A549 (cell line): ENCODE measurements at regions not wholly inside any gene's neighbourhood (a gene's known extent, or its start where the extent isn't known, plus 50 kb on each side); places are given as distances from the start of the nearest gene placed in this dataset.
A peak's percentile ranks its signal among the peaks of the same experiment; 100 is the strongest.
"Not testable (repeated sequence)": the region's sequence is repeated elsewhere in the genome, so short reads cannot be mapped to it uniquely, and the experiment has no call there.

ENCODE experiments used
- ATAC-seq, 2 experiments: fragments of 200-7000 bp in 1 of 2; fragments of >200 bp in 1 of 2; cut with Nextera tagmentation in 1 of 2; cut with Tn5 transposase in 1 of 2; 3 replicates each; pipeline versions ENCODE4 v1.8.0 to v1.9.1; 2018 to 2020; ENCODE audit warnings: mild to moderate bottlenecking in 1 of 2, moderate library complexity in 1 of 2
- CTCF ChIA-PET: fragments of 300-600 bp; sonication (Branson Sonifier 250); formaldehyde crosslinking; extraction: SDS; loops from one replicate; lab custom pipeline; 2021; ENCODE audit warnings: antibody characterized with exemption, inconsistent platforms; lab: Yijun Ruan, JAX
- POLR2A ChIA-PET: fragments of 350-600 bp; formaldehyde crosslinking; extraction: SDS; loops from one replicate; lab custom pipeline; 2021; ENCODE audit warnings: antibody characterized with exemption, inconsistent platforms; lab: Yijun Ruan, JAX
- DNase-seq, 2 experiments: peaks; one replicate each; pipeline versions ENCODE4 v3.0.0 to v3.0.0-alpha.2; 2011 to 2016; ENCODE audit warnings: low read depth in 1 of 2, low spot score in 1 of 2
- FAIRE-seq: peaks from 2 replicates; lab custom pipeline; 2011; peaks lifted over from hg19 to GRCh38; lab: Jason Lieb, UNC
- H3K27ac ChIP-seq, 2 experiments: fragments of >200 bp; sonication (Bioruptor Twin); formaldehyde crosslinking; 3 replicates each; pipeline ENCODE4 v1.5.1; 2016 to 2017
- H3K4me1 ChIP-seq: fragments of >200 bp; sonication (Bioruptor Twin); formaldehyde crosslinking; 3 replicates; pipeline ENCODE4 v1.6.1; 2016
- H3K4me2 ChIP-seq: fragments of >200 bp; sonication (Bioruptor Twin); formaldehyde crosslinking; 3 replicates; pipeline ENCODE4 v1.6.1; 2016
- H3K4me3 ChIP-seq: fragments of >200 bp; sonication (Bioruptor Twin); formaldehyde crosslinking; 3 replicates; pipeline ENCODE4 v1.5.1; 2016
- H3K9me3 ChIP-seq: fragments of >200 bp; sonication (Bioruptor Twin); formaldehyde crosslinking; 3 replicates; pipeline ENCODE4 v1.6.1; 2016
- CTCF ChIP-seq: fragments of >200 bp; sonication (Bioruptor Twin); formaldehyde crosslinking; IDR thresholded peaks from 3 replicates; pipeline ENCODE4 v1.5.1; 2016
- EHMT2 ChIP-seq: fragments of 200-600 bp; sonication (generic); IDR thresholded peaks from 2 replicates; pipeline ENCODE4 v1.6.1; 2016; ENCODE audit warnings: antibody characterized with exemption, low read depth, mild to moderate bottlenecking, moderate library complexity
- MAFK ChIP-seq: fragments of 450-650 bp; IDR thresholded peaks from 2 replicates; pipeline ENCODE4 v1.6.1; 2014; ENCODE audit not compliant: partially characterized antibody
- RAD21 ChIP-seq, 2 experiments: fragments of >200 bp in 1 of 2; sonication (Bioruptor Twin) in 1 of 2; formaldehyde crosslinking in 1 of 2; IDR thresholded peaks in 1 of 2; conservative IDR thresholded peaks in 1 of 2; 2 replicates in 1 of 2; 3 replicates in 1 of 2; pipeline ENCODE4 v1.6.1; 2012 to 2018; ENCODE audit warnings: inconsistent platforms in 1 of 2
- WGBS: methylation state at CpG from one replicate; pipeline ENCODE4 v1.1.6; 2017; ENCODE audit errors: missing lambda C conversion rate; 5-methylcytosine and 5-hydroxymethylcytosine counted together
- TF ChIP-seq, protein P1 (sequence below): fragments of 200-600 bp; sonication (generic); IDR thresholded peaks from 2 replicates; pipeline ENCODE4 v1.6.1; 2016; ENCODE audit warnings: antibody characterized with exemption, mild to moderate bottlenecking, moderate library complexity

GRCh38 chr1:243021365-243021764, 233.7 kb downstream of the CEP170 start:
- H3K4me3 ChIP-seq, CTCF ChIA-PET, ATAC-seq, POLR2A ChIA-PET, H3K4me2 ChIP-seq, H3K27ac ChIP-seq, H3K4me1 ChIP-seq, FAIRE-seq, H3K9me3 ChIP-seq, DNase-seq: not testable (repeated sequence)
- WGBS = 14% methylated on average over 4 of the region's 4 CpGs
- TF ChIP-seq RAD21 (conservative IDR thresholded peaks at IDR 0.05 in 1 of 2, IDR thresholded peaks at IDR 0.05 in 1 of 2) = 0 out of 5 replicates have a peak, but pooled peaks of 1 of the 2 experiments have one; percentile 3
- peak; percentile 58 for TF ChIP-seq MAFK

- FAIRE-seq, H3K4me2 ChIP-seq, H3K4me1 ChIP-seq, DNase-seq, CTCF ChIA-PET, H3K27ac ChIP-seq, H3K9me3 ChIP-seq, ATAC-seq, H3K4me3 ChIP-seq, POLR2A ChIA-PET: not testable (repeated sequence)
- peak; percentile 66; the same call in 1 of the 2 replicates for TF ChIP-seq EHMT2
- TF ChIP-seq, protein P1, sequence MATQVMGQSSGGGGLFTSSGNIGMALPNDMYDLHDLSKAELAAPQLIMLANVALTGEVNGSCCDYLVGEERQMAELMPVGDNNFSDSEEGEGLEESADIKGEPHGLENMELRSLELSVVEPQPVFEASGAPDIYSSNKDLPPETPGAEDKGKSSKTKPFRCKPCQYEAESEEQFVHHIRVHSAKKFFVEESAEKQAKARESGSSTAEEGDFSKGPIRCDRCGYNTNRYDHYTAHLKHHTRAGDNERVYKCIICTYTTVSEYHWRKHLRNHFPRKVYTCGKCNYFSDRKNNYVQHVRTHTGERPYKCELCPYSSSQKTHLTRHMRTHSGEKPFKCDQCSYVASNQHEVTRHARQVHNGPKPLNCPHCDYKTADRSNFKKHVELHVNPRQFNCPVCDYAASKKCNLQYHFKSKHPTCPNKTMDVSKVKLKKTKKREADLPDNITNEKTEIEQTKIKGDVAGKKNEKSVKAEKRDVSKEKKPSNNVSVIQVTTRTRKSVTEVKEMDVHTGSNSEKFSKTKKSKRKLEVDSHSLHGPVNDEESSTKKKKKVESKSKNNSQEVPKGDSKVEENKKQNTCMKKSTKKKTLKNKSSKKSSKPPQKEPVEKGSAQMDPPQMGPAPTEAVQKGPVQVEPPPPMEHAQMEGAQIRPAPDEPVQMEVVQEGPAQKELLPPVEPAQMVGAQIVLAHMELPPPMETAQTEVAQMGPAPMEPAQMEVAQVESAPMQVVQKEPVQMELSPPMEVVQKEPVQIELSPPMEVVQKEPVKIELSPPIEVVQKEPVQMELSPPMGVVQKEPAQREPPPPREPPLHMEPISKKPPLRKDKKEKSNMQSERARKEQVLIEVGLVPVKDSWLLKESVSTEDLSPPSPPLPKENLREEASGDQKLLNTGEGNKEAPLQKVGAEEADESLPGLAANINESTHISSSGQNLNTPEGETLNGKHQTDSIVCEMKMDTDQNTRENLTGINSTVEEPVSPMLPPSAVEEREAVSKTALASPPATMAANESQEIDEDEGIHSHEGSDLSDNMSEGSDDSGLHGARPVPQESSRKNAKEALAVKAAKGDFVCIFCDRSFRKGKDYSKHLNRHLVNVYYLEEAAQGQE = peak; percentile 87
- 9% methylated on average over 1 of the region's 1 CpG for WGBS
These were observed 235.9 kb downstream of the CEP170 start for GRCh38 chr1:243019030-243019635.

- H3K27ac ChIP-seq, H3K4me1 ChIP-seq, POLR2A ChIA-PET, FAIRE-seq, ATAC-seq: not testable (repeated sequence)
- TF ChIP-seq RAD21 (conservative IDR thresholded peaks at IDR 0.05 in 1 of 2, IDR thresholded peaks at IDR 0.05 in 1 of 2) (peak; percentile 30 to 32; a peak in 2 of 5 replicates), CTCF (0 out of 3 replicates have a peak, but pooled peaks have one; percentile 12)
- TF ChIP-seq, all 56 proteins: peak for 2; not testable (repeated sequence) for 54
- WGBS = 17% methylated on average over 1 of the region's 3 CpGs
- not testable (repeated sequence) for H3K4me3 ChIP-seq, DNase-seq, H3K9me3 ChIP-seq, H3K4me2 ChIP-seq
- CTCF ChIA-PET = interaction anchor here (0.6 to 1.2 kb wide), 3 partner anchors 171 to 991 kb away, joined by 3 to 4 read pairs (median 3); no protein-coding TSS in a partner anchor
These were observed 244.4 kb downstream of the CEP170 start for GRCh38 chr1:243010719-243011118.

GRCh38 chr1:243001003-243001402, 254.1 kb downstream of the CEP170 start:
- CTCF ChIA-PET, H3K4me2 ChIP-seq, ATAC-seq, DNase-seq, FAIRE-seq, H3K4me1 ChIP-seq, H3K27ac ChIP-seq, H3K9me3 ChIP-seq, H3K4me3 ChIP-seq, POLR2A ChIA-PET: not testable (repeated sequence)
- whole genome bisulfite sequencing = 5% methylated on average over 2 of the region's 4 CpGs

DNA sequence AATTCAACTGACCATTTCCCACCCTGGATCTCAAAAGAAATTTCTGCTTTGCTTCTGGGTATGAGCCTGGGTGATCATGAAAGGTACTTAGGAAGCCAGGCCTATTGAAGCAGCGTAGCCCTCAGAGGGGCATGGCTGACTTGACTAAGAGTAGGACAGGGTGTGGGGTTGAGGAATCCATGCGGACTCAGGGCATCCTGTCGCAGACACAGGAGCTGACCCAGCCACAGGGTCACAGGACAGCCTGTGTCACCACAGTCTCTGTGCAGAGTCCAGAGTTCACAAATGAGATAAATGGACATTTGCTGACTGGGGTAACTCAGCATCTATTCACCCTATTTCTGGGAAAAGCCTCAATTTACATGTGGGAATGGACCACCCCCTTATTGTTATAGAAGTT, 262.3 kb downstream of the CEP170 start:
- H3K4me1 ChIP-seq, H3K9me3 ChIP-seq, FAIRE-seq, ATAC-seq, DNase-seq, H3K4me2 ChIP-seq, H3K27ac ChIP-seq, H3K4me3 ChIP-seq, CTCF ChIA-PET, POLR2A ChIA-PET: not testable (repeated sequence)
- WGBS = 50% methylated on average over 2 of the region's 3 CpGs

- H3K4me1 ChIP-seq, H3K4me2 ChIP-seq, POLR2A ChIA-PET, H3K27ac ChIP-seq, ATAC-seq, DNase-seq, H3K4me3 ChIP-seq, H3K9me3 ChIP-seq, FAIRE-seq, CTCF ChIA-PET: not testable (repeated sequence)
- WGBS = 83% methylated on average over 3 of the region's 3 CpGs
These were observed 270.0 kb downstream of the CEP170 start for GRCh38 chr1:242985096-242985495.

DNA sequence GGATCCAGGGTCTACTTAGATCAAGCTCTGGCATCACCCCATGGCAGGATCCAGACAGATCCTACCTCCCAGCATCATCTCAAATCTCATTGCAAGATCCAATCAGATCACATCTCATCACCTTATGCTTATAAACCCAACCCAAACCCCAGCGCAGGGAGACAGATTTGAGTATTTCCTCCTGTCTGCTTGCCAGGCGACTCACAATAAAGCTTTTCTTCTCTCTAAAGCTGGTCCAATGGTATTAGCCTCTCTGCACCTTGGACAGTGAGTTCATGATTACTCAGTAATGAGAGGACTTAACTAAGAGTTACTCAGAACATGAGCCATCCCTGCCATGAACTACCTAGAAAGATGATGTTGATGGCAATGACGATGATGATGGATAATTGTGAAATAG, 281.7 kb downstream of the CEP170 start:
- ATAC-seq, CTCF ChIA-PET: not testable (repeated sequence)

More for the DNA sequence above, 281.7 kb downstream of the CEP170 start:
- H3K4me3 ChIP-seq, H3K9me3 ChIP-seq, POLR2A ChIA-PET, H3K4me2 ChIP-seq, H3K4me1 ChIP-seq, FAIRE-seq, DNase-seq, H3K27ac ChIP-seq: not testable (repeated sequence)
- WGBS = 23% methylated on average over 3 of the region's 3 CpGs
